SH-SY5Y (cell line): ENCODE measurements at regions not wholly inside any gene's neighbourhood (a gene's known extent, or its start where the extent isn't known, plus 50 kb on each side); places are given as distances from the start of the nearest gene placed in this dataset.

Experiments used
- GATA2 ChIP-seq: IDR thresholded peaks from 2 replicates; pipeline ENCODE4 v1.6.1; 2011; ENCODE audit warnings: mild to moderate bottlenecking, low read depth, low read length
- GATA3 ChIP-seq: IDR thresholded peaks from 2 replicates; pipeline ENCODE4 v1.6.1; 2011; ENCODE audit warnings: low read depth, mild to moderate bottlenecking, low read length, moderate library complexity

GRCh38 chr2:4265936-4266335, 562.6 kb downstream of the DCDC2C start:
- TF ChIP-seq GATA2, result no peak
- no peak for TF ChIP-seq GATA3
